ENCODE measurements at regions not wholly inside any gene's neighbourhood (a gene's known extent, or its start where the extent isn't known, plus 50 kb on each side); places are given as distances from the start of the nearest gene placed in this dataset.

DNA sequence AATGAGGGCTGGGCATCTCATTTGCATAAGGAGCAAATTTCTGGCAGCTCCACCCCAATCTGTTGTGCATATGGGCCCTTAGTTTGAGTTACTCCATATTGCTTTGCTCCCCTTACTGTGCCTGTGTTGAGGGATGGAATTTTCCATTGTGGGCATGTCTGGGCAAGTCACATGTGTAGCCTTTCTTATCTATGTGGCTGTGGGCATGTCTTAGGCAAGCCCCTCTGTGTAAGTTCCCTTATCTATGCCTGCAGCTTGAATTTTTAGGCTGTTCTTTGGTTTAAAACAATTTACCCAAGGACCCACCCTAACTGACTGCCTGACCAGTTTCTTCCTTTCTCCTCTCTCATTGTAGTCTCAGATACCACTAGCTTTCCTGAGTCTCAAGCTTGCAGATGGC is 405.7 kb upstream of the NCAM2 start:
- Histone ChIP-seq H3K4me3 (replicated peaks in 1 of 3; ENCODE audit: insufficient read depth in 1 of 3, low read depth in 1 of 3, low read length in 3 of 3) (no peak overlapping the region), H3K9me3 (replicated peaks; ENCODE audit: control insufficient read depth, insufficient read depth, low read length) (no peaks in the 10 kb centered on the region), H3K4me1 (ENCODE audit: control insufficient read depth, extremely low read depth, insufficient read depth, low read length) (no peaks in the 10 kb centered on the region), H2AFZ (ENCODE audit: low read depth, low read length) (no peak overlapping the region), H3K36me3 (ENCODE audit: control insufficient read depth in 2 of 2, extremely low read depth in 1 of 2, insufficient read depth in 2 of 2, low read length in 2 of 2) (no peaks in the 10 kb centered on the region), H3K9me1 (replicated peaks; ENCODE audit: control insufficient read depth, extremely low read depth, insufficient read depth, low read length) (no peaks in the 10 kb centered on the region), H3K27ac (ENCODE audit: insufficient read depth, low read depth, low read length) (no peak overlapping the region), H4K20me1 (replicated peaks; ENCODE audit: control insufficient read depth, extremely low read depth, insufficient read depth, low read length) (no peaks in the 10 kb centered on the region), H3K4me2 (ENCODE audit: insufficient read depth, low read length) (no peak overlapping the region), H3K27me3 (ENCODE audit: control insufficient read depth in 2 of 2, insufficient read depth in 2 of 2, low read length in 2 of 2) (no peaks in the 10 kb centered on the region), H3K79me2 (ENCODE audit: control insufficient read depth, insufficient read depth, low read length) (no peaks in the 10 kb centered on the region), H3K9ac (replicated peaks; ENCODE audit: extremely low read depth, insufficient read depth, low read length) (no peak overlapping the region)
- intact Hi-C loops (cut with micrococcal nuclease) = no loop called here
- TF ChIP-seq, protein P1, sequence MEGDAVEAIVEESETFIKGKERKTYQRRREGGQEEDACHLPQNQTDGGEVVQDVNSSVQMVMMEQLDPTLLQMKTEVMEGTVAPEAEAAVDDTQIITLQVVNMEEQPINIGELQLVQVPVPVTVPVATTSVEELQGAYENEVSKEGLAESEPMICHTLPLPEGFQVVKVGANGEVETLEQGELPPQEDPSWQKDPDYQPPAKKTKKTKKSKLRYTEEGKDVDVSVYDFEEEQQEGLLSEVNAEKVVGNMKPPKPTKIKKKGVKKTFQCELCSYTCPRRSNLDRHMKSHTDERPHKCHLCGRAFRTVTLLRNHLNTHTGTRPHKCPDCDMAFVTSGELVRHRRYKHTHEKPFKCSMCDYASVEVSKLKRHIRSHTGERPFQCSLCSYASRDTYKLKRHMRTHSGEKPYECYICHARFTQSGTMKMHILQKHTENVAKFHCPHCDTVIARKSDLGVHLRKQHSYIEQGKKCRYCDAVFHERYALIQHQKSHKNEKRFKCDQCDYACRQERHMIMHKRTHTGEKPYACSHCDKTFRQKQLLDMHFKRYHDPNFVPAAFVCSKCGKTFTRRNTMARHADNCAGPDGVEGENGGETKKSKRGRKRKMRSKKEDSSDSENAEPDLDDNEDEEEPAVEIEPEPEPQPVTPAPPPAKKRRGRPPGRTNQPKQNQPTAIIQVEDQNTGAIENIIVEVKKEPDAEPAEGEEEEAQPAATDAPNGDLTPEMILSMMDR (IDR thresholded peaks at IDR 0.05; ENCODE audit: extremely low read depth in 1 of 2, insufficient read depth in 1 of 2, low read depth in 1 of 2, low read length in 2 of 2) = no peak
- TF ChIP-seq JUN (IDR thresholded peaks at IDR 0.05; ENCODE audit: borderline replicate concordance, insufficient read depth, insufficient read length, low read depth) (no peak), FOS (IDR thresholded peaks at IDR 0.05; ENCODE audit: borderline replicate concordance, insufficient read depth, low read length) (no peak), MYC (IDR thresholded peaks at IDR 0.05; ENCODE audit: low read depth, low read length) (no peak), POLR2AphosphoS5 (IDR thresholded peaks at IDR 0.05; ENCODE audit: insufficient read depth, low read depth, low read length) (no peak), POLR2A (IDR thresholded peaks at IDR 0.05; ENCODE audit: low read depth, low read length) (no peak), GATA2 (IDR thresholded peaks at IDR 0.05; ENCODE audit: insufficient read depth, insufficient read length, low read depth, low read length) (no peak), EZH2 (IDR thresholded peaks at IDR 0.05; ENCODE audit: borderline replicate concordance, low read depth, low read length, severe bottlenecking) (no peak)
- TF ChIP-seq, protein P2, sequence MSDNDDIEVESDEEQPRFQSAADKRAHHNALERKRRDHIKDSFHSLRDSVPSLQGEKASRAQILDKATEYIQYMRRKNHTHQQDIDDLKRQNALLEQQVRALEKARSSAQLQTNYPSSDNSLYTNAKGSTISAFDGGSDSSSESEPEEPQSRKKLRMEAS (IDR thresholded peaks at IDR 0.05; ENCODE audit: insufficient read depth, insufficient read length) = no peak
- dilution Hi-C loops (cut with MboI; ENCODE audit: extremely low pct_ligation_motif_present, low sequenced_read_pairs) = no loop called here
- ChIA-PET CTCF (no interaction called here), POLR2A (no interaction called here)
- DNase-seq (ENCODE audit: low read depth, low spot score) = no peak
- no peak for FAIRE-seq
- no TSS peak for BruUV-seq (replicated peaks)

All from endothelial cell of umbilical vein (primary cell).